ENCODE measurements at regions not wholly inside any gene's neighbourhood (a gene's known extent, or its start where the extent isn't known, plus 50 kb on each side); places are given as distances from the start of the nearest gene placed in this dataset.

DNA sequence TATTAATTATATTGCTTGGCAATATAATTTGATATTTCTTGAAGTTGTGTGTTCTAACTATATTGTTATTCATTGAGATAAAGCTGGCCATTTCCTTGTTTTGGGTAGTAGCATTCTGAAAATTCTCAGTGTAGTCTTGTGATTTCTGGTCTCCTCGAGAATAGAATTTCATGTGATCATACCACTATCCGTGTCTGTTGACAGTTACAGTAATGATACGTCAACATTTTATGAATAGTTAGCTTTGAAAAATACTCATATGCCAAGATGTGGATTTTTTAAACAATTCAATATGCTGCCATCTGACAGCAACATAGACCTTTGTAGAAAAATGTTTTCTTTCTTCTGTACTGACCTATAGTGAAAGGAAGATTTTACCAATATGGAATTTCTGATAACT, 723.7 kb upstream of the SLC35B3 start:
- TF ChIP-seq GATA2 (IDR thresholded peaks at IDR 0.05; ENCODE audit: low read depth, low read length) (no peak), GATA3 (IDR thresholded peaks at IDR 0.05; ENCODE audit: low read depth, low read length) (no peak)

DNA sequence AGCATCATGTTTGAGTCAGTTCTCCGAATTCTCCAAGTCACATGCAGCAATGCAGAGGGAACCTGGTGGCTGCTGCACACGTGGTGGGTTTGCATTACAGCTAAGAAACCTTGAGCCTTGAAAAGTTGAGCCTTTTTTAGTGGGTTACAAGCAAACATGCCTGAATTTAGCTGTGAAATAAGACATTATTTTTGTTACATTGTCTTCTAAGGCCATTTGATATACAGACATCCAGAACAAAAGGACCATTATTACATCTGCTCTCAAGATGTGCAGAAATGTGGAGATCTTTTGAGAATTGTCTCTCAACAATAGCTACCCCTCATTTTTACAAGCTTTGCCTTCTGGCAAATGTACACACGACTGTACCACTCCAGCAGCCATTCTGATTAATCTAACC, 720.5 kb upstream of the SLC35B3 start:
- TF ChIP-seq GATA3 (IDR thresholded peaks at IDR 0.05; ENCODE audit: low read depth, low read length) = no peak
- TF ChIP-seq GATA2 (IDR thresholded peaks at IDR 0.05; ENCODE audit: low read depth, low read length) = no peak

DNA sequence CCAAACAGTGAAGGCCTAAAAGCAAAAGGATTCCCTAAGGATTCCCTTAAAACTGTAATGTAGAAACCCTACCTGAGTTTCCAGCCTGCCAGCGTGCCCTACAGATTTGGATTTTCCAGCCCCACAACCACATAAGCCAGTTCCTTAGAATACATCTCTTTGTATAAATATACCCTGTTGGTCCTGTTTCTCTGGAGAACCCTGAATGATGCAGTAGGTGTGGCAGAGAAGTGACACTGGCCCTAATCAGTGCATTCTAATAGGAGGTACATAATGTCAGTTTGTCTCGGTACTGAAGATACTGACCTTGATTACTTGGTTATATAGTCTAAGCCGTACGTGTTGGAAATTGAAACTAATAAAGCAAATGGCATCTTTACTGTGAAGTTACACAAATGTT, 707.8 kb upstream of the SLC35B3 start:
- no peak for TF ChIP-seq GATA3 (IDR thresholded peaks at IDR 0.05; ENCODE audit: low read depth, low read length)
- no peak for TF ChIP-seq GATA2 (IDR thresholded peaks at IDR 0.05; ENCODE audit: low read depth, low read length)

DNA sequence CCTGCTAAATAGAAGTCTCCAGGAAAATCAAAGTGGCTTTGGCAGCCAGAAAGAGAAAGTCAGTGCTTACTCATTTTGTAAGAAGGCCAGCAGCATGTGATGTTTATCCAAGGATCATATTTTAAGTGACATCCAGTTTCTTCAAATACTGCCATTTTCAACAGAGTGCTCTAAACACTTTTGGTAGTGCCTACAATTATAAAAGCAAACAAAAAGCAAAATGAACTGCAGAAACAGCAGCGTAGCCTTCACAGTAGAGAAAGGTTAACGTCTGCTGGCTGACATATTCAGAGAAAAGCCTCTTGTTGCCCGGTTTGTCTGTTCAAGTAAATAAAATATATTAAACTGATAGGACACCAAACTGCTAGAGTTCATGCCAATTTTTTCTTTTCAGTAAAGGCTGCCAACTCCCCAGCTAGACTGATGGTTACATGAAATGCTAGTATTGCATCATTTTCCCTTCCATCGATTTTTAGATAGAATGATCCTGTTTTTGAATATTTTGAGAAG, 705.7 kb upstream of the SLC35B3 start:
- no peak for TF ChIP-seq GATA2 (IDR thresholded peaks at IDR 0.05; ENCODE audit: low read depth, low read length)
- TF ChIP-seq GATA3 (IDR thresholded peaks at IDR 0.05; ENCODE audit: low read depth, low read length) = no peak

DNA sequence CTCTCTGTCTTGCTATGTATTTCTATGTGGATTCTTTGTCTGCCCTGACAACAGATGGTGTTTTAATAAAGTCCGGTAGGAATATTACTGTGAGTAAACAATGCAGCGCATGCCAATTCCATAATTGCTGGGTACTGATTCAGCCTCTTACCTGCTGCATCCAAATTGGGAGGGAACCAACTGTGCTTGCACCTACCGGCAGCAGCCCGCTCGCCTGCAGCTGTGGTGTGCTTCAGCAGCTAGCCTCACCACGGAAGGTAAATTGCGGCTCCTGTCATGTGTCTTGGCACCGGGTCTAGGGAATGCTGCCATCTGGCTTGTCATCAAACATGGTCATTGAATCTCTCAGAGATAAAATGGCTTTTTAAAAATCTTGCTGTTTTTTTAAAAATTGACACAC, 704.8 kb upstream of the SLC35B3 start:
- TF ChIP-seq GATA3 (IDR thresholded peaks at IDR 0.05; ENCODE audit: low read depth, low read length) (no peak), GATA2 (IDR thresholded peaks at IDR 0.05; ENCODE audit: low read depth, low read length) (no peak)

DNA sequence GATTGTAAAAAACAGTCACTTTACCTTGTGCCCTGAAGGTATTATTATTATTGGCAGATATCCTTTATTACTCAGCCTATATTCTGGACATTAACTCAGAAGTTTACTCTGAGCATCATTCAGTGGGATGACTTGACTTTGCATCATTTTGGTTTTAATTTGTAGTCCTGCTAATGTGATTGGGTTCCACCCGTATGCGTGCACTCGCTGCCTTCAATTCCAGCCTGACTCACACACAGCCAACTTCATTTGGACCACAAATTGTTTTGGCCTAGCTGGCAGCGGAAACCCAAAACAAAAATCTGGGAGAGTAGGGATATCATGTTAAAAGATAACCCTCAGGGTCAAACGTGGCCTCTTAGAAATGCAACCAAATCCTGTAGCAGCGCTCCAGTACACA, 704.4 kb upstream of the SLC35B3 start:
- TF ChIP-seq GATA3 (IDR thresholded peaks at IDR 0.05; ENCODE audit: low read depth, low read length) = no peak
- TF ChIP-seq GATA2 (IDR thresholded peaks at IDR 0.05; ENCODE audit: low read depth, low read length) = no peak

DNA sequence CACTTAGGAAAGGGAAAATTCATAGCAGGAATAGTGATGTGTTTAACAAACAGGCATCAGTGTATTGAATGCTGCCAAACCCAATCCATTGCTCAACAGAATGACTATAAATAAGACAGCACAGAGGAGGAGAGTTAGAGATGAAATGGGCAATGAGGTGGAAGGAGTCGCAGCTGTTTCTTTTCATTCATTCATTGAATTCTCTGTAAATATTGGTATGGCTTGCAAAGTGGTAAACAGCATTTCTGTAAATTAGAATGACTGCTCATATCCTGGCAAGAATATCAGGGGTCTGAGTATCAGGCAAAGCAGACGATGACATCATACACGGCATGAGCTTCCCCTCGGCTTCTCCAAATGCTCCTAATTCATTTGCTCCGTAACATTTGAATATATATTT, 703.6 kb upstream of the SLC35B3 start:
- TF ChIP-seq GATA2 (IDR thresholded peaks at IDR 0.05; ENCODE audit: low read depth, low read length) = no peak
- TF ChIP-seq GATA3 (IDR thresholded peaks at IDR 0.05; ENCODE audit: low read depth, low read length) = no peak

DNA sequence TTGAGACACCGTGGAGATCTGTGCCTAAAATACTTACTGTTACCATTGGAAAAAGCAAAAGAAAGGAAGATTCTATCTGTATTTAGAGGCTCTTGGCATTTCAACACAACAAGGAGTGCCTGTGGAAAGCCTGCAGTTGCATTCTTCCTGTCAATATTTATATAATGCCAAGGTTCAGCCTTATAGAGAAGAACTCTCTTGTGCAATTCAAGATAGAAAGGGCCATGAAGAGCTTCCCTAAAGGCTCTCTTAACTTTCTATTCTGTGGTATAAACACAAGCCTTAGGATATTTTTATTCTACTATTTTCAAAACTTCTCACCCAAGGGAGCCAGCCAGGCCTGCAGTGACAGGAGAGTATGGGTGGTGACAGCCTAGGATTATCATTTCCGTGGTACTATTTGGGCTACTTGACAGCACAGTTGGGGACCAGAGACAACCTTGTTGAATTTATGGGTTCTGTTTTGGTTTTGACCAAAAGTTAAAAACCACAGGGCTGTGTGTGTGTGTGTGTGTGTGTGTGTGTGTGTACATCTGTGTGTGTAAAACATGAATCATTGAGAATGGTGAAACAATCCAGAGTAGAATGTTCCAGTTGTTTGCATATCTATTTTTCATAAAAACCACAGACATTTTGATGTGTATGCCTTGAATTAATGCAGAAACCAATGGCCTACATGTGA, 700.9 kb upstream of the SLC35B3 start:
- TF ChIP-seq GATA2 (IDR thresholded peaks at IDR 0.05; ENCODE audit: low read depth, low read length) (no peak), GATA3 (IDR thresholded peaks at IDR 0.05; ENCODE audit: low read depth, low read length) (no peak)

DNA sequence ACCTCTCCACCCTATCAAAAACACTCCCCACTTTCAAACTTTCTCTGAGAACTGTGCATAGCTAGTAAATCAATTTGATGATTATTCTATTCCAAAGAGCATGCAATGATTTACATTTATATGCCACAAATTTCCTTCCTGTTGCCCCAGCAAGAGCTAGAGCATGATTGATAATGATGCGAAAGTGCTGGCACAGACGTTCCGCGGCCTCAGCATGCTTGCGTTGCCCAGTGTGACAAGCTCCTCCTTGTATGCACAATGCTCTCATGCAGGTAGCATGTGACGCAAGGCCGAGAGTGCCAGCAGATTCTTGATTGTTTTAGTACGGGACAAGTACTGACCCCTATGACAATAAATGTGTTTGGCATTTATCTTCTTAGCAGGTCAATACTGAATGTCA, 696.3 kb upstream of the SLC35B3 start:
- TF ChIP-seq GATA2 (IDR thresholded peaks at IDR 0.05; ENCODE audit: low read depth, low read length) (no peak), GATA3 (IDR thresholded peaks at IDR 0.05; ENCODE audit: low read depth, low read length) (no peak)

DNA sequence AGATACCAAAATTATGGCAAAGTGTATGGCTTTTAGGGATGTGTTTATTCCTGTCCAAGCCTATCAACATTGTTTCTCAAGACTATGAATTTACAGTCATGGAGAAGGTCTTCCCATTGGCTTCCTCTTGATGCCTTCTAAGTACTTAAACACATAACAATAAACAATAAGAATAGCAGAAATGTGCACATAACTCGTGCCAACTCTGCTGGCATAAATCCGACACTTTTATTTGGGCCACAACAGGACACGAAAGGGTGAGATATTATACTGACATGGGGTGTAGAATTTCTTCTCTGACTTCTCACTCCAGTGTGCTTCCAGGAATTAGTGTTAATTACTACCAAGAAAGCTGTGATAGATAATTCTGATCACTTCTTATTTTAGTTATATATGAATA, 695.9 kb upstream of the SLC35B3 start:
- no peak for TF ChIP-seq GATA3 (IDR thresholded peaks at IDR 0.05; ENCODE audit: low read depth, low read length)
- TF ChIP-seq GATA2 (IDR thresholded peaks at IDR 0.05; ENCODE audit: low read depth, low read length) = no peak

DNA sequence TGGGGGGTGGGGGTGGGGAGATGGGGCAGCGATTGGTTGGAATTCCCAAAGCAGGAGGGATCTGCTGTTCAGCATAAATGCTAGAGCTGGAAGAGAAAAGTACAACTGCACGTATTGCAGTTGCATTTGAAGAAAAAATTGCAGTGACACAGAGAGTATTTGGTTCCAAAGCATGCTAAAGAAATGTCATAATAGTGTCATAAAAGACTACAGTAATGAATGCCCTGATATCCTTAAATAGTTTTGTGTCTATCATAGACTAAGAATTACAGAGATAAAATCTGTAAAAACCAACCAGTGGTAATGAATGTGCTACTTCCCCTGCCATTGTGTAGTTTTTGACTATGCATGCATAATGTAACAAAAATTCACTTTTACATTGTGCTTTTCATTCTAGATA, 693.6 kb upstream of the SLC35B3 start:
- no peak for TF ChIP-seq GATA2 (IDR thresholded peaks at IDR 0.05; ENCODE audit: low read depth, low read length)
- TF ChIP-seq GATA3 (IDR thresholded peaks at IDR 0.05; ENCODE audit: low read depth, low read length) = no peak

DNA sequence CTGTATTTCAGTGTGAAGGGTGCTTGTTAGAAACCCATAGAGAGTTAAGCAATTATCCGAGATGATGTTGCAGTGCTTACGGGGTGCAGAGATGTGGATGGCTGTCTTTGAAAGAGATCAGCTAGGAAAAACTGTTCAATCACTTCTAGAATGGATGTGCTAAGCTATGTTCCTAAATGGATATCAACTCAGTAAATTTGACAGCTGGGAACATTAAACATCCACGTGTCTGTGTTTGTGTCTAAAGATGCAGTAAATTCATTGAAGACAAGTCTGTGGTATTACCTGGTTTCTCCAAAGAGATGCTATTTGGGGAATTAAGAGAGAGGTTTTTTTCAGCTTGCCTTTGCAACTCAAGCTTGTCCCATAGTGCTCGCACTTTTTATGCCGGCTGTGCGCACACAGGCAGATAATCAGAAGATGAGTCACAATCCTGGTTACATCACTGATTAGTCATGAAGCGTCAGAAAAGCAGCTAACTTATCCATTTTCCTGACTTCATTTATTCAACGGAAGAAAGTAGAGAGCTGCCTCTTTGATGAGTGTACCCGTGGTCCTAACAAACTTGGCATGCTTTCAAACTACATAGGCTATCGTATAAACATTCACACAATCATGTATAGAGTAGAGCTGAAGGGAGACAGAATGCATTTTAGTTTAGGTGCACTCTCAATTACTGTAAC, 691.7 kb upstream of the SLC35B3 start:
- TF ChIP-seq GATA2 (IDR thresholded peaks at IDR 0.05; ENCODE audit: low read depth, low read length) (no peak), GATA3 (IDR thresholded peaks at IDR 0.05; ENCODE audit: low read depth, low read length) (no peak)

DNA sequence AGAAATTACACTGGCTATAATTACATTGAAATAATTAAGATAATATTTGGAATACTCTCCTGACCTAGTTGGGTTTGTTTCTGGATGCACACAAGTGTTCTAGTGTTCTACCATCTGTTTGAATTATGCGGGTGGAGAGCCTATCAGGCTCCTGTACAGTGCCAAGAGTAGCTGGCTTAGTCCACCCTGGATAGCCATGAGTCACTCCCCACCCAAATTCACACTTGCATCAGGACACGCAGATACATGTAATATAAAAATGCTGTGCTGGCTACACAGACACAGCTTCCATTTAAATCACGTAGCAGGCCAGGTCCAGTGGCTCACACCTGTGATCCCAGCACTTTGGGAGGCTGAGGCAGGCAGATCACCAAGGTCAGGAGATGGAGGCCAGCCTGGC, 686.2 kb upstream of the SLC35B3 start:
- TF ChIP-seq GATA3 (IDR thresholded peaks at IDR 0.05; ENCODE audit: low read depth, low read length) (no peak), GATA2 (IDR thresholded peaks at IDR 0.05; ENCODE audit: low read depth, low read length) (no peak)

DNA sequence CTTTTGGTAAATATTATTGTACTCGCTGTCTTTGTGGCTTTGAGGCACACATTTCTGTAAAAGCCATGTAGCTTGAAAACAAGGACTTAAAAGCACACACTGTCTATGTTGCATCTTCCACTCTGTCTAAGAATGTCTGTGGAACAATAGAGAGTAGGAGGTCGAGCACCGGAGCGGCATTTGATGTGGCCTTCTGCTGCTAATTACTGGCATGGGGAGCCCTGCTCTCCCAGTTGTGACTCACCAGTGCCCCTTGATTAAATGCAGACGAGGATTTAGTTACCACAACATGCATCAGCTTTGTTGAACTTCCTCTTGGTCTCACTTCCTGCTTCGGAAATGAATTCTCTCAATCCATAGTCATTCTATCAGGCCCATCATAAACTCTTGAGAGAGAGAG, 680.7 kb upstream of the SLC35B3 start:
- TF ChIP-seq GATA2 (IDR thresholded peaks at IDR 0.05; ENCODE audit: low read depth, low read length) (no peak), GATA3 (IDR thresholded peaks at IDR 0.05; ENCODE audit: low read depth, low read length) (no peak)

DNA sequence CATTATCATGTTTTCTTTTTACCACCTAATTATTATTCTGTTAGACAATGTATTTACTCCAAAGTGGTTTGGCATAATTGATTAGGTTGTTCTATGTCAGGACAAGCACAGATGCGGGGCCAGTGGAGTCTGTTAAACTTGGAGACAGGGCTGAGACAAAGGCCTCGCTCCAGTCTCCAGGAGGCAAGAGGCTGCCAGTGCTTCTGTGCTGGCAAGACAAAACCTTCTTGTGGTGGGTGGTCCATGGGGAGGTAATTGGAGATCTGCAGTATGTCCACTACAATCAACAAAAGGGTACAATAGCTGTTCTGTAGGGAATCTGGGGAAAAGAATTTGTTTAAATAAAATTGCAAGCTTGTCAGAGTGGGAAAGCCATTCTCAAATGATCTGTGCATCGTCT, 677.2 kb upstream of the SLC35B3 start:
- TF ChIP-seq GATA2 (IDR thresholded peaks at IDR 0.05; ENCODE audit: low read depth, low read length) = no peak
- no peak for TF ChIP-seq GATA3 (IDR thresholded peaks at IDR 0.05; ENCODE audit: low read depth, low read length)

Measured in SH-SY5Y (cell line).